Karpas-422 (cell line): ENCODE measurements at regions not wholly inside any gene's neighbourhood (a gene's known extent, or its start where the extent isn't known, plus 50 kb on each side); places are given as distances from the start of the nearest gene placed in this dataset.
A peak's percentile ranks its signal among the peaks of the same experiment; 100 is the strongest.

Source experiments
- DNase-seq: peaks from one replicate; pipeline ENCODE4 v3.0.0-alpha.2; 2015
- H2AFZ ChIP-seq: fragments of 200-600 bp; sonication (generic); 2 replicates; pipeline ENCODE4 v1.6.1; 2014; ENCODE audit warnings: antibody characterized with exemption, low read length, mixed read lengths
- H3K27ac ChIP-seq: fragments of 200-600 bp; sonication (generic); 2 replicates; pipeline ENCODE4 v1.5.1; 2014; ENCODE audit warnings: mild to moderate bottlenecking, low read length, moderate library complexity
- H3K27me3 ChIP-seq: fragments of 200-600 bp; sonication (generic); 2 replicates; pipeline ENCODE4 v1.6.1; 2014; ENCODE audit warnings: low read length, mixed read lengths
- H3K36me3 ChIP-seq: fragments of 200-600 bp; sonication (generic); 2 replicates; pipeline ENCODE4 v1.6.1; 2014; ENCODE audit warnings: low read length, mixed read lengths; ENCODE audit not compliant: insufficient read depth
- H3K4me1 ChIP-seq: fragments of 200-600 bp; sonication (generic); 2 replicates; pipeline ENCODE4 v1.6.1; 2014; ENCODE audit warnings: mild to moderate bottlenecking, low read length, mixed read lengths
- H3K4me2 ChIP-seq: fragments of 200-600 bp; sonication (generic); 2 replicates; pipeline ENCODE4 v1.6.1; 2014; ENCODE audit warnings: low read length, low read depth, mild to moderate bottlenecking; ENCODE audit not compliant: poor library complexity, severe bottlenecking
- H3K4me3 ChIP-seq: fragments of 200-600 bp; sonication (generic); 2 replicates; pipeline ENCODE4 v1.5.1; 2014; ENCODE audit warnings: mild to moderate bottlenecking, antibody characterized with exemption, low read length, mixed read lengths
- H3K79me2 ChIP-seq: fragments of 200-600 bp; sonication (generic); 2 replicates; pipeline ENCODE4 v1.6.1; 2014; ENCODE audit warnings: mild to moderate bottlenecking, low read length, mixed read lengths
- H3K9ac ChIP-seq: fragments of 200-600 bp; sonication (generic); 2 replicates; pipeline ENCODE4 v1.6.0; 2014; ENCODE audit warnings: low read length
- H3K9me2 ChIP-seq: fragments of 200-600 bp; sonication (generic), shearing (Covaris generic); replicated peaks from 2 replicates; pipeline ENCODE4 v1.6.0; 2014; ENCODE audit warnings: mild to moderate bottlenecking, low read length, moderate library complexity; ENCODE audit not compliant: insufficient read depth
- H3K9me3 ChIP-seq: fragments of 300-700, 200-600 bp; sonication (generic); 2 replicates; pipeline ENCODE4 v1.6.1; 2014; ENCODE audit warnings: low read length, mixed read lengths
- H4K20me1 ChIP-seq: fragments of 200-600 bp; sonication (generic); 2 replicates; pipeline ENCODE4 v1.6.1; 2014; ENCODE audit warnings: mild to moderate bottlenecking, antibody characterized with exemption, low read length, low read depth; ENCODE audit not compliant: insufficient read depth

DNA sequence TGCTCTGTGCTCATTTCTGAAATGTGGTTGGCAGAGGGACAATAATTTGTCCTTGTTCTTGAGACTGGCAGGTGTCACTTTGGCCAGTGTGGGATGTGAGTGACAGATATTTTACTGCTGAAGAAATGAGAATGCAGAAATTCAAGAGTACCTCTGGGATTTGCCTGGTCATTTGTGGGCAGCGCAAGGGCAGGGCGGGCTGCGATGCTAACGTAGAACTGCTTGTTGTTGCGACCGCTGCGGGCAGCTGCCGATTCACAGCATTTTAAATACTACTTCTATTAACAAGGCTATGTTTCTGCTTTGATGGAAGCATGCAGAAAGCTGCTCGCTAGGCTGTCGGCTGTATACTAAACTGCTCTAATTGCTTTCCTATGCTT is 268.6 kb downstream of the FIGN start:
- Histone ChIP-seq H3K9me3 (no peaks in the 10 kb centered on the region), H3K4me1 (peaks cover 13% of the 10 kb centered on the region), H3K36me3 (no peaks in the 10 kb centered on the region), H3K27ac (no peak overlapping the region), H3K9me2 (no peaks in the 10 kb centered on the region), H3K4me2 (no peak overlapping the region), H2AFZ (no peak overlapping the region), H3K79me2 (no peaks in the 10 kb centered on the region), H4K20me1 (no peaks in the 10 kb centered on the region), H3K4me3 (no peak overlapping the region), H3K9ac (no peak overlapping the region), H3K27me3 (no peaks in the 10 kb centered on the region)
- no peak for DNase-seq

DNA sequence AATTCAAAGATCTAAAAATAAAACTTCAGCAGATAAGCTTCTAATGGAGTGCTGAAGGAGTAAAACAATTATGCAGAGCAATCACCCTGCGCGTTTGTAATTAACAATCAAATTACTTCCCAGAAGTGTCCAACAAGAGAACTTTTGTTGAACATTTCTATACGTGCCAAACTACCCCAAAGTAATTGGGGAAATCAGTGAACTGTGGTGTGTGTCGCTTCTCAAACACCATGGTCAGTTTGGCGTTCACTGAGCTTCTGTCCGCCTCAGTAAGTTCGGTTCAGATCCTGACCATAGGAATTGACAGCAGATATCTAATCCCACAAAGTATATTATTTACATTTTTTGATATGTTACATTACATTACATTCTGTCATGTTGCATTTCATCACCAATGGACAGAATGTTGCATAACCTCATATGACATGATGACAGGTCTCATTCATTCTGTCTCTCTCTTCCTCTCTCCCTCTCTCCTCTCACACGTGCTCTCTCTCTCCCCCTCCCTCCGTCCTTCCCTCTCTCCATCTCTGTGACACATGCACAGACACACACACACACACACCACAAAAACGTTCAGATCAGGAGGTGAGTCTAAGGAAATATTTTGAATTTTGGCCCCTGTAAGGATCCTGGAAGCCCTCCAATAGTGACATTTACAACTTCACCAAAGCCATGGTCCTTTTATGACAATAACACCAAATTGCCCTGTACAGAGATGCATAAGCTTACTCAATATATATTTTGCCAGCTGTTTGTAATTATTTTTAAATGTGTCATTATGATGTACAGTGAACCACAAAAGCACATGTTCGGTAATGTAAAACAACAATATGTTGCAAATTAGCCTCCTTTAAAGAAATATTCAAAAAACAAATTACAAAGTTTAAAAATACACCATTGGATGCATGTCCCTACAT is 269.2 kb downstream of the FIGN start:
- no peaks in the 10 kb centered on the region for H3K79me2 ChIP-seq
- no peaks in the 10 kb centered on the region for H3K27me3 ChIP-seq
- no peaks in the 10 kb centered on the region for H3K9me2 ChIP-seq
- H3K4me3 ChIP-seq, result no peak overlapping the region
- H3K36me3 ChIP-seq, result no peaks in the 10 kb centered on the region
- no peak for DNase-seq
- no peaks in the 10 kb centered on the region for H4K20me1 ChIP-seq
- H3K9ac ChIP-seq, result no peak overlapping the region
- H3K9me3 ChIP-seq, result no peaks in the 10 kb centered on the region
- no peak overlapping the region for H2AFZ ChIP-seq
- no peak overlapping the region for H3K27ac ChIP-seq
- H3K4me1 ChIP-seq, result peaks cover 13% of the 10 kb centered on the region
- H3K4me2 ChIP-seq, result no peak overlapping the region

DNA sequence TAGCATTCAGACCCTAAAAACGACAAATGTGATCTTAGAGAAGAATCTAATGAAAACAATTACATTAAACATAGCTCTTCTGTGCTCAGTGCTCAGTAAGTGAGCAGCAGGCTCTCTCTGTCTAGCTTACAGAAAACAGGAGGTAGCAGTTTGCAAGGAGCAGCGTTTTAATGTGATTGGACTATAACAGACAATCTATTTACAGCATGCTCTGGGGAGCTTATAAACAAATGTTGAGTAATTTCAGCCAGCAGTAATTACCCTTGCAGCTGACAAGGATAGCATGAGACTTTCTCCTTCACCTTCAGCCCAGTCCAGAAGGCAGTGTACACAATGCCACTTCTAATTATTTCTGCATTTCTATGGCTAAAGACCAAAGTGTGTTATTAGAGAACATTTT is 270.4 kb downstream of the FIGN start:
- Histone ChIP-seq H3K36me3 (no peaks in the 10 kb centered on the region), H3K79me2 (no peaks in the 10 kb centered on the region), H3K4me3 (no peak overlapping the region), H3K27me3 (no peaks in the 10 kb centered on the region), H3K9me2 (no peaks in the 10 kb centered on the region), H3K27ac (no peak overlapping the region), H3K9me3 (no peaks in the 10 kb centered on the region), H4K20me1 (no peaks in the 10 kb centered on the region), H3K4me1 (peaks cover 13% of the 10 kb centered on the region), H3K9ac (no peak overlapping the region), H2AFZ (no peak overlapping the region), H3K4me2 (peak overlapping the region; percentile 32)
- no peak for DNase-seq

DNA sequence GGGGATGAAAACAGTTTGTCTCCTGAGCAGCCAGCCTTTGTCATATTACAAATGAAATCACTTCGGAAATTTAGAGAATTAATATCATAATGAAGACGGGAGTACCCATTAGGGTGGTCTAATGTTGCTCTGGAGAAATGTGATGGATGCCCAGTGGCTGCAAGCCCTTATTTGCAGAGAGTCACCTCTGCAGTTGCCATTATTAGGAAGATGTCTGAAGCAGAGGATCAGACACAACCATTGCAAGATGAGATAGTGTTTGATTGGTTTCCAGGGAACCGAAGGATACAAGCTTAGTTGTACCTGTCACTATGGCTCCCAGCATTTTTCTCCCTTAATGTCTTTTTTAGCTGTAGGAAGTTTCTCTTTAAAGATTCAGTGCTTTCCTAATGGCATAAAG is 272.4 kb downstream of the FIGN start:
- no peak overlapping the region for H3K27ac ChIP-seq
- H3K9ac ChIP-seq, result no peak overlapping the region
- H2AFZ ChIP-seq, result no peak overlapping the region
- H3K4me3 ChIP-seq, result no peak overlapping the region
- H3K4me2 ChIP-seq, result no peak overlapping the region
- no peaks in the 10 kb centered on the region for H3K9me2 ChIP-seq
- no peaks in the 10 kb centered on the region for H3K36me3 ChIP-seq
- DNase-seq, result no peak
- H3K27me3 ChIP-seq, result no peaks in the 10 kb centered on the region
- H3K79me2 ChIP-seq, result no peaks in the 10 kb centered on the region
- H3K4me1 ChIP-seq, result peaks cover 13% of the 10 kb centered on the region
- H3K9me3 ChIP-seq, result no peaks in the 10 kb centered on the region
- H4K20me1 ChIP-seq, result no peaks in the 10 kb centered on the region

DNA sequence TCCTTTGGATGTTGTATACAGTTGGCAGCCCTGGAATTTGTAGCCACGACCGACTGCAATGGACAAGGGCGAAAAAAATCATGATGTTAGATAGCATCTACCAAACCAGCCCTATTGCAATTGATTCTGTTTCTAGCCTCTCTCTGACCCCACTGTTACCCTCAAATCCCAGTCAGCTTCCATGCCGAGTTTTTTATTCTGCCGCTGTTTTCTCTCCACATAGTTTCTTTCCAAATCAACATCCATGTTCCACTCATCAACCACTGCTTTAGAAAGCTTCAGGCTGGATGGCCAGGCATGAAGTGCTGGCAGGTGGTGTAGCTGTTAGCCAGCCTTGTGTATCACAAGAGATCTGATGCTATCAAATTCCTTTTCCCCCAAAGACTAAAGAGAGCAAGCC is 272.8 kb downstream of the FIGN start:
- no peaks in the 10 kb centered on the region for H3K27me3 ChIP-seq
- H3K79me2 ChIP-seq, result no peaks in the 10 kb centered on the region
- DNase-seq, result no peak
- H2AFZ ChIP-seq, result no peak overlapping the region
- H3K9me3 ChIP-seq, result no peaks in the 10 kb centered on the region
- no peak overlapping the region for H3K4me3 ChIP-seq
- no peaks in the 10 kb centered on the region for H3K36me3 ChIP-seq
- H3K9me2 ChIP-seq, result no peaks in the 10 kb centered on the region
- peaks cover 13% of the 10 kb centered on the region for H3K4me1 ChIP-seq
- H3K27ac ChIP-seq, result no peak overlapping the region
- no peaks in the 10 kb centered on the region for H4K20me1 ChIP-seq
- no peak overlapping the region for H3K4me2 ChIP-seq
- no peak overlapping the region for H3K9ac ChIP-seq

DNA sequence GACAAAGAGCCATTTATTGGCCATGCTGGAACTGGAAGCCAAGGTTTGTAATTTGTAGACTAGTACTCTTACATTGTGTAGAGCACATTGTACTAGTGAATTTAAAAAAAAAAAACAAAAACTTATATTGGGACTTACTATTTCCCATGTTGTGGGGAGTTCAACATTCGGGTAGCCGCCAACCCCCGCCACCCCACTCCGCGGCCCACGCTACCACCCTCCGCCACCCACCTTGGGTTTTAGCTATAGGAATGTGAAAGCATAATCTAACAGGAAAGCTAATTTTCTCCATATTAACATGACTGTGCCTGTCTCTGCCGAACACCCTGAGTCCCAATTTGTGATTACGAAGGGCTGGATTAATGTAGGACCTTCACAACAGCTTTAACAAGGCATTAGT is 275.8 kb downstream of the FIGN start:
- Histone ChIP-seq H3K4me1 (peaks cover 4% of the 10 kb centered on the region), H3K9me3 (no peaks in the 10 kb centered on the region), H2AFZ (no peak overlapping the region), H3K36me3 (no peaks in the 10 kb centered on the region), H3K79me2 (no peaks in the 10 kb centered on the region), H4K20me1 (no peaks in the 10 kb centered on the region), H3K9ac (no peak overlapping the region), H3K4me3 (no peak overlapping the region), H3K4me2 (no peak overlapping the region), H3K27ac (no peak overlapping the region), H3K27me3 (no peaks in the 10 kb centered on the region), H3K9me2 (no peaks in the 10 kb centered on the region)
- DNase-seq, result no peak

DNA sequence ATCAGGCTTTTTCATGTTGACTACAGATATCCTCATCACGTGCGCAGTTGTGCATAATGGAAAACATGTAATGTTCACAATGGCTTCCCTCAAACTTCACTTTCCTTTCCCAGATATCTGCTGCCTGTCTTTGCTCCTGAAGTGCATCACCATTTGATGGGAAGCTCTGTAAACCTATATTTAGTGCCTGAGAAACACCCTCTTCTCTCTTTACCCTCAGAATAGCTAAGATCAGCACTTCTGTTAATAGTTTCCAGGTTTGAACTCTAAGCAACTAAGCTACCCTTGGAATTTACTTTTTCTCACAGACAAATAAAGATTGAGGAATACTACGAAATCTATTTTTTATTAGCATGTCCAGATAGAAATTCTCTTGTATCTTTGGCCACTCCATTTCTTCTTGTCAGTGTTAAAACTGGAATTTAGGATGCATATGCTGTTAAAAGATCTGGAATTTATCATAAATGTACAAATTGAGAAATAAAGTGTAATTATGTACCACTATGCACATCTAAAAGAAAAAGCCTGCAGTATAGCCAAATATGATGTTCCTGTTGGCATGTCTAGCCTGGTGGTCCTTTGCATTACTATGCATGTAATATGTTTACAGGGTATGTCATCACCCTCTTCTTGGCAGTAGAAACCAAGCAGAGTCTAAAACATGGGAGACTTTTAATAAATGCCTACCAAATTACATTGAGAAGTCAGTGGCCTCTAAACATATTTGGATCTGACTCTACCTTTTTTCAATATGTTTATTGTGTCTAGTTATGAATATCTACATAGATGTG is 278.7 kb downstream of the FIGN start:
- no peak for DNase-seq
- Histone ChIP-seq H3K27ac (no peak overlapping the region), H4K20me1 (no peaks in the 10 kb centered on the region), H3K79me2 (no peaks in the 10 kb centered on the region), H3K4me2 (no peak overlapping the region), H3K27me3 (no peaks in the 10 kb centered on the region), H3K9me3 (no peaks in the 10 kb centered on the region), H3K9me2 (no peaks in the 10 kb centered on the region), H2AFZ (no peak overlapping the region), H3K9ac (no peak overlapping the region), H3K36me3 (no peaks in the 10 kb centered on the region), H3K4me1 (no peaks in the 10 kb centered on the region), H3K4me3 (no peak overlapping the region)

DNA sequence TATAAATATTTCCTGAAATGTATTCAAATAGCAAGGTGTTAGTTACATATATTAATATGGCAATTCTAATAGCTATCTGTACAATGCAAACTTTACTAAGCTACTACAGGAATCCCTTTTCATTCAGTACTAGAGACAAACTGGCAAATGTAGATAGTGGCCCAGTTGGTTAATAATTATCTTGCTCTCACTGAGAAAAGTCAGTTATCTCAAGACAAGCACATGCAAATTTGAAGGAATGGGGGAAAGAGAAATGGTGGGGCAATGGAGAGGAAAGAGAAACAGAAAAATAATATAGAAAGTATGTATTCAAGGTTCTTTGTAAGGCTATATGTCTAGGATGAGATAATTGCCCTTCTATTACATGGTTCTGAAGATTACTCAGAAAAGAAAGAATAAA is 280.0 kb downstream of the FIGN start:
- H3K4me3 ChIP-seq, result no peak overlapping the region
- H3K9ac ChIP-seq, result no peak overlapping the region
- H3K4me2 ChIP-seq, result no peak overlapping the region
- H3K9me2 ChIP-seq, result no peaks in the 10 kb centered on the region
- H3K4me1 ChIP-seq, result no peaks in the 10 kb centered on the region
- no peaks in the 10 kb centered on the region for H3K9me3 ChIP-seq
- H3K27ac ChIP-seq, result no peak overlapping the region
- H3K27me3 ChIP-seq, result no peaks in the 10 kb centered on the region
- no peak for DNase-seq
- no peaks in the 10 kb centered on the region for H3K79me2 ChIP-seq
- H3K36me3 ChIP-seq, result no peaks in the 10 kb centered on the region
- no peaks in the 10 kb centered on the region for H4K20me1 ChIP-seq
- H2AFZ ChIP-seq, result no peak overlapping the region
